ENCODE measurements at regions not wholly inside any gene's neighbourhood (a gene's known extent, or its start where the extent isn't known, plus 50 kb on each side); places are given as distances from the start of the nearest gene placed in this dataset.
A peak's percentile ranks its signal among the peaks of the same experiment; 100 is the strongest.

DNA sequence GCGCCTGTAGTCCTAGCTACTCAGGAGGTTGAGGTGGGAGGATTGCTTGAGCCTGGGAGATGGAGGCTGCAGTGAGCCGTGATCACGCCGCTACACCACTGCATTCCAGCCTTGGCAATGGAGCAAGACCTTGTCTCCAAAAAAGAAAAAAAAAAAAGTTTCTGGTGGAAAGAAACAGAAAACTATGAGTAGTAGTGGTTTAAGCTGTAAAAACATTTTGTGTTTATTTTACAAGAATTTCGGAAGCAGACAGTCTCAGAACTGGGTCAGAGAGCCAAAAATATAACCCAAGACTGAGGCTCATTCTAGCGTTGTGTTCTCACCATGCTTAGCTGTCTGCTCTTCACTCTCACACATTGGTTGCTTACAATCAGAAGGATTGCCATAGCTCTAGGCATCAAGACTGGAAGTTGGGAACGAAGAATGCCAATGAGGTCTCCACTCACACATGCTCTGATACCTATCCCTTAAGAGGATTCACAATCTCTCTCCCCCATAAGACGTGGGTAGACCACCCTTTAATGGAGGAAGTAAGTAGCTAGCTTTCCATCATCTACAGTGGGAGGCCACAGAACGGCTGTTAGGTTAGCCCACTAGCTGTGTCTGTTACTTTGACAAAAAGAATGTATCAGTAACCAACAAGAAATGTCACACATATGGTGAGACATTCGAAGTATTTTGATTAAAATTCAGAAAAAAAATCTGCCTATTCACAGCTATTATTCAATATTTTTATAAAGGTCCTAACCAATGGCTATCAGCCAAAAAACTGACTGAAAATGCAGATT is 117.6 kb upstream of the RASSF8 start:
- Histone ChIP-seq H3K79me2 (ENCODE audit: low read length) (no peaks in the 10 kb centered on the region), H2AFZ (ENCODE audit: low read length) (no peak overlapping the region), H3K4me3 (ENCODE audit: low read length) (no peak overlapping the region), H3K36me3 (ENCODE audit: low read depth, low read length) (no peaks in the 10 kb centered on the region), H3K4me1 (ENCODE audit: insufficient read depth, low read length) (peaks cover 22% of the 10 kb centered on the region), H3K27me3 (ENCODE audit: low read length) (no peaks in the 10 kb centered on the region), H3K27ac (ENCODE audit: low read length) (no peak overlapping the region), H3K9me2 (replicated peaks; ENCODE audit: low read length) (no peaks in the 10 kb centered on the region), H3K9ac (ENCODE audit: low read length) (no peak overlapping the region), H3K9me3 (ENCODE audit: low read length) (no peaks in the 10 kb centered on the region), H3K4me2 (ENCODE audit: low read length) (no peak overlapping the region), H3F3A (ENCODE audit: low read length, unreplicated experiment) (no peaks in the 10 kb centered on the region), H4K20me1 (ENCODE audit: low read length) (no peaks in the 10 kb centered on the region)
- CTCF ChIA-PET: interaction anchor here (0.6 kb wide), 1 partner anchor 88 kb away, joined by 3 read pairs; no protein-coding TSS in a partner anchor
- ATAC-seq (no peak), DNase-seq (no peak)
- TF ChIP-seq EZH2phosphoT487 (IDR thresholded peaks at IDR 0.05; ENCODE audit: borderline replicate concordance, low read length) (no peak), EZH2 (IDR thresholded peaks at IDR 0.05; ENCODE audit: low read length, unreplicated experiment) (no peak)
- TF ChIP-seq, protein P1, sequence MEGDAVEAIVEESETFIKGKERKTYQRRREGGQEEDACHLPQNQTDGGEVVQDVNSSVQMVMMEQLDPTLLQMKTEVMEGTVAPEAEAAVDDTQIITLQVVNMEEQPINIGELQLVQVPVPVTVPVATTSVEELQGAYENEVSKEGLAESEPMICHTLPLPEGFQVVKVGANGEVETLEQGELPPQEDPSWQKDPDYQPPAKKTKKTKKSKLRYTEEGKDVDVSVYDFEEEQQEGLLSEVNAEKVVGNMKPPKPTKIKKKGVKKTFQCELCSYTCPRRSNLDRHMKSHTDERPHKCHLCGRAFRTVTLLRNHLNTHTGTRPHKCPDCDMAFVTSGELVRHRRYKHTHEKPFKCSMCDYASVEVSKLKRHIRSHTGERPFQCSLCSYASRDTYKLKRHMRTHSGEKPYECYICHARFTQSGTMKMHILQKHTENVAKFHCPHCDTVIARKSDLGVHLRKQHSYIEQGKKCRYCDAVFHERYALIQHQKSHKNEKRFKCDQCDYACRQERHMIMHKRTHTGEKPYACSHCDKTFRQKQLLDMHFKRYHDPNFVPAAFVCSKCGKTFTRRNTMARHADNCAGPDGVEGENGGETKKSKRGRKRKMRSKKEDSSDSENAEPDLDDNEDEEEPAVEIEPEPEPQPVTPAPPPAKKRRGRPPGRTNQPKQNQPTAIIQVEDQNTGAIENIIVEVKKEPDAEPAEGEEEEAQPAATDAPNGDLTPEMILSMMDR (conservative IDR thresholded peaks at IDR 0.05; ENCODE audit: low read depth, low read length): no peak
- intact Hi-C loops (cut with micrococcal nuclease): no loop called here
- POLR2A ChIA-PET (ENCODE audit: unreplicated experiment): no interaction called here
- no TSS peak for BruUV-seq (replicated peaks)

GRCh38 chr12:25842254-25842653 is 116.2 kb upstream of the RASSF8 start:
- TF ChIP-seq EZH2 (IDR thresholded peaks at IDR 0.05; ENCODE audit: low read length, unreplicated experiment) (no peak), EZH2phosphoT487 (IDR thresholded peaks at IDR 0.05; ENCODE audit: borderline replicate concordance, low read length) (no peak)
- TF ChIP-seq, protein P1 (conservative IDR thresholded peaks at IDR 0.05; ENCODE audit: low read depth, low read length): no peak
- ATAC-seq (peak; percentile 9; the same call in 1 of the 2 replicates), DNase-seq (peak; percentile 54)
- Histone ChIP-seq H3K9me2 (replicated peaks; ENCODE audit: low read length) (no peaks in the 10 kb centered on the region), H3K79me2 (ENCODE audit: low read length) (no peaks in the 10 kb centered on the region), H3F3A (ENCODE audit: low read length, unreplicated experiment) (no peaks in the 10 kb centered on the region), H3K27ac (ENCODE audit: low read length) (no peak overlapping the region), H3K27me3 (ENCODE audit: low read length) (no peaks in the 10 kb centered on the region), H3K4me3 (ENCODE audit: low read length) (no peak overlapping the region), H3K4me2 (ENCODE audit: low read length) (no peak overlapping the region), H3K4me1 (ENCODE audit: insufficient read depth, low read length) (peaks cover 22% of the 10 kb centered on the region), H3K9me3 (ENCODE audit: low read length) (no peaks in the 10 kb centered on the region), H4K20me1 (ENCODE audit: low read length) (no peaks in the 10 kb centered on the region), H3K9ac (ENCODE audit: low read length) (no peak overlapping the region), H3K36me3 (ENCODE audit: low read depth, low read length) (no peaks in the 10 kb centered on the region), H2AFZ (ENCODE audit: low read length) (no peak overlapping the region)
- no TSS peak for BruUV-seq (replicated peaks)
- intact Hi-C loops (cut with micrococcal nuclease): no loop called here
- ChIA-PET CTCF (no interaction called here), POLR2A (ENCODE audit: unreplicated experiment) (no interaction called here)

GRCh38 chr12:25843976-25844375 is 114.5 kb upstream of the RASSF8 start:
- POLR2A ChIA-PET (ENCODE audit: unreplicated experiment): no interaction called here
- no TSS peak for BruUV-seq (replicated peaks)

More at GRCh38 chr12:25843976-25844375, 114.5 kb upstream of the RASSF8 start:
- CTCF ChIA-PET: no interaction called here
- DNase-seq (no peak), ATAC-seq (no peak)
- Histone ChIP-seq H3K36me3 (ENCODE audit: low read depth, low read length) (no peaks in the 10 kb centered on the region), H3K9ac (ENCODE audit: low read length) (no peak overlapping the region), H3K9me2 (replicated peaks; ENCODE audit: low read length) (no peaks in the 10 kb centered on the region), H3K79me2 (ENCODE audit: low read length) (no peaks in the 10 kb centered on the region), H3K4me2 (ENCODE audit: low read length) (no peak overlapping the region), H3K27ac (ENCODE audit: low read length) (no peak overlapping the region), H3K4me1 (ENCODE audit: insufficient read depth, low read length) (peaks cover 19% of the 10 kb centered on the region), H3K27me3 (ENCODE audit: low read length) (no peaks in the 10 kb centered on the region), H2AFZ (ENCODE audit: low read length) (no peak overlapping the region), H3K4me3 (ENCODE audit: low read length) (no peak overlapping the region), H3F3A (ENCODE audit: low read length, unreplicated experiment) (no peaks in the 10 kb centered on the region), H3K9me3 (ENCODE audit: low read length) (no peaks in the 10 kb centered on the region), H4K20me1 (ENCODE audit: low read length) (no peaks in the 10 kb centered on the region)
- no peak for TF ChIP-seq EZH2phosphoT487 (IDR thresholded peaks at IDR 0.05; ENCODE audit: borderline replicate concordance, low read length)
- TF ChIP-seq EZH2 (IDR thresholded peaks at IDR 0.05; ENCODE audit: low read length, unreplicated experiment): no peak
- TF ChIP-seq, protein P1 (conservative IDR thresholded peaks at IDR 0.05; ENCODE audit: low read depth, low read length): no peak
- intact Hi-C loops (cut with micrococcal nuclease): no loop called here
